ENCODE measurements at regions not wholly inside any gene's neighbourhood (a gene's known extent, or its start where the extent isn't known, plus 50 kb on each side); places are given as distances from the start of the nearest gene placed in this dataset.
A peak's percentile ranks its signal among the peaks of the same experiment; 100 is the strongest.

DNA sequence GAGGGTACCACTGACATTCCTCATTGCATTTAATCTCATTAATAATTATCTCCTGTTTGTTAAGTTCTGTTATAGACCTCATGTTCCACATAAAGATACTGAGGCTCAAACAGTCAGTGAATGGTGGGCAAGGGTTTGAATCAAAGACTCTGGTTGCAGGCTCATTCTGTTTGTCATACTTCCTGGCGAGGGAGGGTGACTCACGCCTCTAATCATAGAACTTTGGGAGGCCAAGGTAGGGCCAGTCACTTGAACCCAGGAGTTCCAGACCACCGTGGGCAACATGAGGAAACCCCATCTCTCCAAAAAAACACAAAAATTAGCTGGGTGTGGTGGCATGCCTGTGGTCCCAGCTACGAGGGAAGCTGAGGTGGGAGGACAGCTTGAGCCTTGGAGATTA, 220.7 kb upstream of the MIR17HG start:
- CTCF ChIA-PET (ENCODE audit: low intra/inter-chr PET ratio): no interaction called here
- in situ Hi-C loops (cut with MboI): no loop called here
- Histone ChIP-seq H3K9me3 (replicated peaks; ENCODE audit: control insufficient read depth, insufficient read depth, low read depth, low read length) (no peaks in the 10 kb centered on the region), H3K79me2 (ENCODE audit: control insufficient read depth, insufficient read depth, low read length) (no peaks in the 10 kb centered on the region), H3K27ac (ENCODE audit: extremely low read depth, low read depth, low read length) (no peak overlapping the region), H2AFZ (ENCODE audit: low read depth, low read length) (no peak overlapping the region), H3K9ac (ENCODE audit: insufficient read depth in 1 of 2, low read depth in 2 of 2, low read length in 2 of 2) (no peak overlapping the region), H3K27me3 (ENCODE audit: control insufficient read depth in 2 of 2, insufficient read depth in 2 of 2, low read length in 2 of 2) (no peaks in the 10 kb centered on the region), H3K4me1 (replicated peaks in 1 of 2; ENCODE audit: control insufficient read depth in 2 of 2, insufficient read depth in 2 of 2, low read length in 2 of 2) (no peaks in the 10 kb centered on the region), H3K4me3 (no peak overlapping the region), H3K9me1 (ENCODE audit: control insufficient read depth, insufficient read depth, low read length) (no peaks in the 10 kb centered on the region), H3K36me3 (ENCODE audit: control insufficient read depth, insufficient read depth, low read length) (no peaks in the 10 kb centered on the region), H4K20me1 (replicated peaks; ENCODE audit: control insufficient read depth, insufficient read depth, low read length) (no peaks in the 10 kb centered on the region), H3K4me2 (ENCODE audit: insufficient read depth, low read length) (no peak overlapping the region)
- FAIRE-seq (no peak), DNase-seq (ENCODE audit: extremely low read depth in 1 of 4, low spot score in 3 of 4) (no peak), ATAC-seq (no peak)
- BruUV-seq (replicated peaks): no TSS peak
- WGBS (ENCODE audit: insufficient coverage, low coverage, missing lambda C conversion rate): under 1% methylated on average over 4 of the region's 4 CpGs
- POLR2A ChIA-PET: no interaction called here
- intact Hi-C loops (cut with micrococcal nuclease): no loop called here
- no peak for TF ChIP-seq ZNF384 (IDR thresholded peaks at IDR 0.05; ENCODE audit: low read depth, low read length)
- TF ChIP-seq, protein P1, sequence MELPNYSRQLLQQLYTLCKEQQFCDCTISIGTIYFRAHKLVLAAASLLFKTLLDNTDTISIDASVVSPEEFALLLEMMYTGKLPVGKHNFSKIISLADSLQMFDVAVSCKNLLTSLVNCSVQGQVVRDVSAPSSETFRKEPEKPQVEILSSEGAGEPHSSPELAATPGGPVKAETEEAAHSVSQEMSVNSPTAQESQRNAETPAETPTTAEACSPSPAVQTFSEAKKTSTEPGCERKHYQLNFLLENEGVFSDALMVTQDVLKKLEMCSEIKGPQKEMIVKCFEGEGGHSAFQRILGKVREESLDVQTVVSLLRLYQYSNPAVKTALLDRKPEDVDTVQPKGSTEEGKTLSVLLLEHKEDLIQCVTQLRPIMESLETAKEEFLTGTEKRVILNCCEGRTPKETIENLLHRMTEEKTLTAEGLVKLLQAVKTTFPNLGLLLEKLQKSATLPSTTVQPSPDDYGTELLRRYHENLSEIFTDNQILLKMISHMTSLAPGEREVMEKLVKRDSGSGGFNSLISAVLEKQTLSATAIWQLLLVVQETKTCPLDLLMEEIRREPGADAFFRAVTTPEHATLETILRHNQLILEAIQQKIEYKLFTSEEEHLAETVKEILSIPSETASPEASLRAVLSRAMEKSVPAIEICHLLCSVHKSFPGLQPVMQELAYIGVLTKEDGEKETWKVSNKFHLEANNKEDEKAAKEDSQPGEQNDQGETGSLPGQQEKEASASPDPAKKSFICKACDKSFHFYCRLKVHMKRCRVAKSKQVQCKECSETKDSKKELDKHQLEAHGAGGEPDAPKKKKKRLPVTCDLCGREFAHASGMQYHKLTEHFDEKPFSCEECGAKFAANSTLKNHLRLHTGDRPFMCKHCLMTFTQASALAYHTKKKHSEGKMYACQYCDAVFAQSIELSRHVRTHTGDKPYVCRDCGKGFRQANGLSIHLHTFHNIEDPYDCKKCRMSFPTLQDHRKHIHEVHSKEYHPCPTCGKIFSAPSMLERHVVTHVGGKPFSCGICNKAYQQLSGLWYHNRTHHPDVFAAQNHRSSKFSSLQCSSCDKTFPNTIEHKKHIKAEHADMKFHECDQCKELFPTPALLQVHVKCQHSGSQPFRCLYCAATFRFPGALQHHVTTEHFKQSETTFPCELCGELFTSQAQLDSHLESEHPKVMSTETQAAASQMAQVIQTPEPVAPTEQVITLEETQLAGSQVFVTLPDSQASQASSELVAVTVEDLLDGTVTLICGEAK (IDR thresholded peaks at IDR 0.05): no peak
- TF ChIP-seq, protein P1 (CRISPR knock-in tag; IDR thresholded peaks at IDR 0.05): peak; percentile 22; the same call in 1 of the 2 replicates

Measured in K562 (cell line).